ENCODE measurements at regions not wholly inside any gene's neighbourhood (a gene's known extent, or its start where the extent isn't known, plus 50 kb on each side); places are given as distances from the start of the nearest gene placed in this dataset.

- Histone ChIP-seq H3K27ac (ENCODE audit: low read depth, low read length) (no peak overlapping the region), H3K27me3 (ENCODE audit: control insufficient read depth, insufficient read depth, low read length) (no peaks in the 10 kb centered on the region), H3K36me3 (ENCODE audit: control insufficient read depth, insufficient read depth, low read length) (no peaks in the 10 kb centered on the region), H3K9me3 (ENCODE audit: control insufficient read depth, insufficient read depth, low read depth, low read length) (no peaks in the 10 kb centered on the region), H3K4me3 (ENCODE audit: low read depth, low read length) (no peak overlapping the region), H3K9ac (ENCODE audit: low read length) (no peak overlapping the region), H3K4me1 (ENCODE audit: control insufficient read depth, insufficient read depth, low read length) (peaks cover 5% of the 10 kb centered on the region; the same call in 1 of the 2 replicates)
Measured at GRCh38 chr5:84693256-84693655, 308.6 kb upstream of the EDIL3 start.

GRCh38 chr5:84688566-84688965, 303.9 kb upstream of the EDIL3 start:
- Histone ChIP-seq H3K4me1 (ENCODE audit: control insufficient read depth, insufficient read depth, low read length) (no peaks in the 10 kb centered on the region), H3K36me3 (ENCODE audit: control insufficient read depth, insufficient read depth, low read length) (no peaks in the 10 kb centered on the region), H3K27ac (ENCODE audit: low read depth, low read length) (no peak overlapping the region), H3K9me3 (ENCODE audit: control insufficient read depth, insufficient read depth, low read depth, low read length) (no peaks in the 10 kb centered on the region), H3K27me3 (ENCODE audit: control insufficient read depth, insufficient read depth, low read length) (no peaks in the 10 kb centered on the region), H3K4me3 (ENCODE audit: low read depth, low read length) (no peak overlapping the region), H3K9ac (ENCODE audit: low read length) (no peak overlapping the region)

GRCh38 chr5:84685121-84685894, 300.6 kb upstream of the EDIL3 start:
- no peaks in the 10 kb centered on the region for H3K27me3 ChIP-seq (ENCODE audit: control insufficient read depth, insufficient read depth, low read length)
- no peaks in the 10 kb centered on the region for H3K9me3 ChIP-seq (ENCODE audit: control insufficient read depth, insufficient read depth, low read depth, low read length)
- peak overlapping the region; percentile 42; the same call in 1 of the 2 replicates for H3K27ac ChIP-seq (ENCODE audit: low read depth, low read length)
- no peak overlapping the region for H3K4me3 ChIP-seq (ENCODE audit: low read depth, low read length)
- no peaks in the 10 kb centered on the region for H3K36me3 ChIP-seq (ENCODE audit: control insufficient read depth, insufficient read depth, low read length)
- no peaks in the 10 kb centered on the region; the same call in 1 of the 2 replicates for H3K4me1 ChIP-seq (ENCODE audit: control insufficient read depth, insufficient read depth, low read length)
- no peak overlapping the region for H3K9ac ChIP-seq (ENCODE audit: low read length)

GRCh38 chr5:84683594-84683993, 298.9 kb upstream of the EDIL3 start:
- no peaks in the 10 kb centered on the region for H3K9me3 ChIP-seq (ENCODE audit: control insufficient read depth, insufficient read depth, low read depth, low read length)
- H3K4me3 ChIP-seq (ENCODE audit: low read depth, low read length): no peak overlapping the region
- H3K4me1 ChIP-seq (ENCODE audit: control insufficient read depth, insufficient read depth, low read length): no peaks in the 10 kb centered on the region; the same call in 1 of the 2 replicates
- no peaks in the 10 kb centered on the region for H3K27me3 ChIP-seq (ENCODE audit: control insufficient read depth, insufficient read depth, low read length)
- H3K36me3 ChIP-seq (ENCODE audit: control insufficient read depth, insufficient read depth, low read length): no peaks in the 10 kb centered on the region
- no peak overlapping the region for H3K27ac ChIP-seq (ENCODE audit: low read depth, low read length)
- no peak overlapping the region for H3K9ac ChIP-seq (ENCODE audit: low read length)

GRCh38 chr5:84682531-84682930, 297.9 kb upstream of the EDIL3 start:
- no peaks in the 10 kb centered on the region; the same call in 1 of the 2 replicates for H3K4me1 ChIP-seq (ENCODE audit: control insufficient read depth, insufficient read depth, low read length)
- no peak overlapping the region for H3K27ac ChIP-seq (ENCODE audit: low read depth, low read length)
- H3K36me3 ChIP-seq (ENCODE audit: control insufficient read depth, insufficient read depth, low read length): no peaks in the 10 kb centered on the region
- no peak overlapping the region for H3K9ac ChIP-seq (ENCODE audit: low read length)
- no peak overlapping the region for H3K4me3 ChIP-seq (ENCODE audit: low read depth, low read length)
- H3K27me3 ChIP-seq (ENCODE audit: control insufficient read depth, insufficient read depth, low read length): no peaks in the 10 kb centered on the region
- no peaks in the 10 kb centered on the region for H3K9me3 ChIP-seq (ENCODE audit: control insufficient read depth, insufficient read depth, low read depth, low read length)

- Histone ChIP-seq H3K27ac (ENCODE audit: low read depth, low read length) (no peak overlapping the region), H3K4me1 (ENCODE audit: control insufficient read depth, insufficient read depth, low read length) (no peaks in the 10 kb centered on the region; the same call in 1 of the 2 replicates)
Measured at GRCh38 chr5:84680908-84681307, 296.2 kb upstream of the EDIL3 start.

GRCh38 chr5:84673785-84674184, 289.1 kb upstream of the EDIL3 start:
- no peak overlapping the region for H3K4me3 ChIP-seq (ENCODE audit: low read depth, low read length)
- H3K27me3 ChIP-seq (ENCODE audit: control insufficient read depth, insufficient read depth, low read length): no peaks in the 10 kb centered on the region
- peaks cover 22% of the 10 kb centered on the region for H3K9me3 ChIP-seq (ENCODE audit: control insufficient read depth, insufficient read depth, low read depth, low read length)
- no peak overlapping the region for H3K9ac ChIP-seq (ENCODE audit: low read length)
- H3K4me1 ChIP-seq (ENCODE audit: control insufficient read depth, insufficient read depth, low read length): no peaks in the 10 kb centered on the region
- no peaks in the 10 kb centered on the region; the same call in 1 of the 2 replicates for H3K36me3 ChIP-seq (ENCODE audit: control insufficient read depth, insufficient read depth, low read length)
- H3K27ac ChIP-seq (ENCODE audit: low read depth, low read length): no peak overlapping the region

More at GRCh38 chr5:84680908-84681307, 296.2 kb upstream of the EDIL3 start:
- Histone ChIP-seq H3K27me3 (ENCODE audit: control insufficient read depth, insufficient read depth, low read length) (no peaks in the 10 kb centered on the region), H3K4me3 (ENCODE audit: low read depth, low read length) (no peak overlapping the region), H3K9me3 (ENCODE audit: control insufficient read depth, insufficient read depth, low read depth, low read length) (no peaks in the 10 kb centered on the region), H3K36me3 (ENCODE audit: control insufficient read depth, insufficient read depth, low read length) (no peaks in the 10 kb centered on the region), H3K9ac (ENCODE audit: low read length) (no peak overlapping the region)

GRCh38 chr5:84667576-84667975, 282.9 kb upstream of the EDIL3 start:
- Histone ChIP-seq H3K9me3 (ENCODE audit: control insufficient read depth, insufficient read depth, low read depth, low read length) (peaks cover 22% of the 10 kb centered on the region), H3K4me3 (ENCODE audit: low read depth, low read length) (no peak overlapping the region), H3K27ac (ENCODE audit: low read depth, low read length) (no peak overlapping the region), H3K4me1 (ENCODE audit: control insufficient read depth, insufficient read depth, low read length) (0 out of 2 replicates have a peak, but pooled peaks cover 3% of the 10 kb centered on the region), H3K27me3 (ENCODE audit: control insufficient read depth, insufficient read depth, low read length) (no peaks in the 10 kb centered on the region), H3K36me3 (ENCODE audit: control insufficient read depth, insufficient read depth, low read length) (no peaks in the 10 kb centered on the region; the same call in 1 of the 2 replicates), H3K9ac (ENCODE audit: low read length) (no peak overlapping the region)

- H3K9me3 ChIP-seq (ENCODE audit: control insufficient read depth, insufficient read depth, low read depth, low read length): peaks cover 3% of the 10 kb centered on the region; the same call in 1 of the 2 replicates
- H3K36me3 ChIP-seq (ENCODE audit: control insufficient read depth, insufficient read depth, low read length): no peaks in the 10 kb centered on the region
- H3K27ac ChIP-seq (ENCODE audit: low read depth, low read length): no peak overlapping the region
- H3K4me3 ChIP-seq (ENCODE audit: low read depth, low read length): no peak overlapping the region
- H3K9ac ChIP-seq (ENCODE audit: low read length): no peak overlapping the region
- no peaks in the 10 kb centered on the region for H3K27me3 ChIP-seq (ENCODE audit: control insufficient read depth, insufficient read depth, low read length)
- H3K4me1 ChIP-seq (ENCODE audit: control insufficient read depth, insufficient read depth, low read length): peaks cover 17% of the 10 kb centered on the region; the same call in 1 of the 2 replicates
Measured at GRCh38 chr5:84650429-84650828, 265.7 kb upstream of the EDIL3 start.

GRCh38 chr5:84647581-84647980, 262.9 kb upstream of the EDIL3 start:
- Histone ChIP-seq H3K27ac (ENCODE audit: low read depth, low read length) (no peak overlapping the region), H3K9me3 (ENCODE audit: control insufficient read depth, insufficient read depth, low read depth, low read length) (peaks cover 3% of the 10 kb centered on the region; the same call in 1 of the 2 replicates), H3K9ac (ENCODE audit: low read length) (no peak overlapping the region), H3K4me1 (ENCODE audit: control insufficient read depth, insufficient read depth, low read length) (peaks cover 17% of the 10 kb centered on the region; the same call in 1 of the 2 replicates), H3K27me3 (ENCODE audit: control insufficient read depth, insufficient read depth, low read length) (no peaks in the 10 kb centered on the region), H3K36me3 (ENCODE audit: control insufficient read depth, insufficient read depth, low read length) (no peaks in the 10 kb centered on the region), H3K4me3 (ENCODE audit: low read depth, low read length) (no peak overlapping the region)

GRCh38 chr5:84642795-84643194, 258.1 kb upstream of the EDIL3 start:
- Histone ChIP-seq H3K4me1 (ENCODE audit: control insufficient read depth, insufficient read depth, low read length) (no peaks in the 10 kb centered on the region), H3K36me3 (ENCODE audit: control insufficient read depth, insufficient read depth, low read length) (no peaks in the 10 kb centered on the region), H3K9ac (ENCODE audit: low read length) (no peak overlapping the region), H3K27me3 (ENCODE audit: control insufficient read depth, insufficient read depth, low read length) (no peaks in the 10 kb centered on the region), H3K9me3 (ENCODE audit: control insufficient read depth, insufficient read depth, low read depth, low read length) (peaks cover 3% of the 10 kb centered on the region; the same call in 1 of the 2 replicates), H3K4me3 (ENCODE audit: low read depth, low read length) (no peak overlapping the region), H3K27ac (ENCODE audit: low read depth, low read length) (no peak overlapping the region)

All from HUES6 (cell line).